CD4-positive, alpha-beta T cell treated with Interleukin-6 for 4 hours (primary cell): ENCODE measurements at regions not wholly inside any gene's neighbourhood (a gene's known extent, or its start where the extent isn't known, plus 50 kb on each side); places are given as distances from the start of the nearest gene placed in this dataset.

ENCODE experiments used
- DNase-seq: peaks from one replicate; pipeline ENCODE4 v3.0.0-alpha.2; 2020; ENCODE audit warnings: mixed read lengths

DNA sequence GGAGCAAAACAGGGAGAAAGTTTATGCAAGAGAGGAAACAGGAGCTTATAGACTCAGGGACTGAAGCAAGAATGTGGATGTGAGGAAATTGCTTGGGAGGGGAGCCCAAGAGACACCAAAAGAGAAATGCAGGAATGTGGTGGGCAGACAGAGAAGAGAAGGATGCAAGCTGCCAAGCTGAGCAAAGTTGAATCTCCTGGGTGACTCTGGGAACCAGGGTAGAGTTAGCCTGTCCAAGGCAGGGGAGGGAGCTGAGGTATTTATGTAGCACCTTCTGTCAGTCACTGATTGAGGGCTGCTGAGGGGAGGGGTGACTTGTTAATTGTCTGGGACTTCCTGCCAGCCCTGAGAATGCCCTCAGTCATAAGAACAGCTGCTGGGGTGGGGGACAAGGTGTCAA lies 464.3 kb downstream of the NBAS start:
- DNase-seq, result no peak

DNA sequence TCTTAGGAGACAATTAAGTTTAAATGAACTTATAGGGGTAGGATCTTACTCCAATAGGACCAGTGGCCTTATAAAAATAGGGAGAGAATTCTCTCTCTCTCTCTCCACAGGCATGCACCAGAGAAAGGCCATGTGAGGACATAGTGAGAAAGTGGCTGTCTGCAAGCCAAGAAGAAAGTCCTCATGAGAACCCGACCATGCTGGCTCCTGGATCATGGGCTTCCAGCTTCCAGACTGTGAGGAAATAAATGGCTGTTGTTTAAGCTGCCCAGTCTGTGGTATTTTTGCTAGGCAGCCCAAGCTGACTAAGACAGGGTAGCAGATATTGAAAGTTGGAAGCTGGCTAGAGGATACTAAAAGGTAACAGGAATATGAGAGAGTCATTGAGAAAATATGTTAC lies 454.0 kb downstream of the NBAS start:
- DNase-seq, result no peak

DNA sequence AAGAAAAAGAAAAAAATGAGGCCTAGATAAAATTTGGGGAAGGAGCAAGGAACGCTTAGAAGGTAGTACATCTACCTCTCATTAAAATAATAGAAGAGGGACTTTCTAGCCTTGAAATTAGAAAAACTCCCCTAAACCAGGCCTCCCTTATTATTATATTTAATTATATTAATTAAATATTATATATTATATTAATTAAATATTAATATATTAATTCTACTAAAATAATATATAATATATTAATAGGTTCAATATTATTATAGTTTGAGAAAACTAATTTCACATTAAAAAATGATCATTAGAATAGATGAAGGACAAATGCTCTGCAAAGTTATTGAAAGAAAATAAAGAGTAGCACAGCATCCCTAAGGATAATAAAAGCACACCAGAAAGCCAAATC lies 449.4 kb downstream of the NBAS start:
- no peak for DNase-seq

DNA sequence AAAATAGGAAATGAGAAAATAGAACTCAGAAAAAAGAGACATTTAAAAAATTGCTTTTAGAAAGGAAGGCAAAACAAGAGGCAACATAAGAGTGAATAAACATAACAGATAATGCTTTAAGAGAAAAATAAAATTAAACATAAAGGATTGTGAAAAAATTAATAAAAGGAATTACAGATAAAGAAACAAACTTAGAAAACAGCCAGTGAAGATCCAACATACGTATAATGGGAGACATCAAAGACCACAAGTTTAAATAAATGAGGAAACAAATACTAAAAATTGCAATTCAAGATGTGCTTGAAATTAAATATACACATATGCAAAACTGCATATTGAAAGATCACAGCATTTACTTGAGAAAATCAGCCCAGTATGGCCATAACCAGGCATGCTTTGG lies 448.9 kb downstream of the NBAS start:
- no peak for DNase-seq

DNA sequence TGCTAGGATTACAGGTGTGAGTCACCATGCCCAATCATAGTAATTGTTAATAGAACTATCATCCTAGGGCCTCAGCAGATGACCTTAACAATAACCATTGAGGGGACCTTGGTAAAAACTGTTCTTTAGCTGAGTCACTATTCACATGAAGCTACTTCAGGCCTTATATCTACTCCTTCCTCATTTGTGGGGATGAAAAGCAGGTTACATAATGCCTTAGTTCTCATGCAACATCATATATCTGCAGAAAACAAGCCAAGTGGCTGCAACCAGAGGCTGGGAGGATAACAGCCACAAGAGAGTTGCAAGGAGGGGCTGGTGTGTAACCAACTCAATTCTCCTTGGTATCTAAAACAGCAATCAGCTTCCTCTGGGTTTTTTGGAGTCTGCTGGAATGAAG lies 445.4 kb downstream of the NBAS start:
- no peak for DNase-seq

DNA sequence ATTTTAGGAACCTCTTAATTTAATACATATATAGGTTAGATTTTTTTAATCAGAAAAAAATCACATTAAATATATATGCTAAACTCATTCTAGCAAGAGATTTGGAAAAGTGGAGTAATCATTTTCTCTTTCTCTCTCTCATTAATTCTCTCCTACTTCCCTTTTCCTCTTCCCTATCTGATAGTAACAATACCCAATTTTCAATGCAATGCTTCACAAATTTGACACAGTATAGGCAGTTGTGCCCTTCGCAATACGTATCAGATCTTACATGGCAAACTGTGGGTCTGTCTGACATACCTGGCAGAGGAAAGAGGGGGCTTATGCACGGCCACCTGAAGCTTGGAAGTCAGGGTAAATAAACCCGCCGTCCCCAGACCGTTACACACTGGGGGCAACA lies 444.3 kb downstream of the NBAS start:
- DNase-seq, result no peak
